MM.1S (cell line): ENCODE measurements at regions not wholly inside any gene's neighbourhood (a gene's known extent, or its start where the extent isn't known, plus 50 kb on each side); places are given as distances from the start of the nearest gene placed in this dataset.

Experiments used
- DNase-seq: peaks from one replicate; pipeline ENCODE4 v3.0.0-alpha.2; 2015
- H2AFZ ChIP-seq: fragments of 300-600 bp; sonication (generic); 2 replicates; pipeline ENCODE4 v1.6.0; 2016; ENCODE audit warnings: antibody characterized with exemption, low read length
- H3F3A ChIP-seq: fragments of 300-600 bp; sonication (generic); 2 replicates; pipeline ENCODE4 v1.6.1; 2016; ENCODE audit warnings: mild to moderate bottlenecking, antibody characterized with exemption, low read length, moderate library complexity, mixed read lengths; ENCODE audit not compliant: insufficient read depth
- H3K27ac ChIP-seq: fragments of 300-600 bp; sonication (generic); 2 replicates; pipeline ENCODE4 v1.5.1; 2016; ENCODE audit warnings: mild to moderate bottlenecking, low read length
- H3K27me3 ChIP-seq: fragments of 300-600 bp; sonication (generic); replicated peaks from 2 replicates; pipeline ENCODE4 v1.6.0; 2016; ENCODE audit warnings: low read length; ENCODE audit not compliant: insufficient read depth
- H3K36me3 ChIP-seq: fragments of 300-600 bp; sonication (generic); replicated peaks from 2 replicates; pipeline ENCODE4 v1.6.1; 2016; ENCODE audit warnings: mild to moderate bottlenecking, low read length, mixed read lengths; ENCODE audit not compliant: insufficient read depth
- H3K4me1 ChIP-seq: fragments of 300-600 bp; sonication (generic); 2 replicates; pipeline ENCODE4 v1.6.1; 2016; ENCODE audit warnings: low read length, mixed read lengths
- H3K4me2 ChIP-seq: fragments of 300-600 bp; sonication (generic); 2 replicates; pipeline ENCODE4 v1.6.0; 2016; ENCODE audit warnings: low read depth, low read length
- H3K4me3 ChIP-seq: fragments of 300-600 bp; sonication (generic); 2 replicates; pipeline ENCODE4 v1.5.1; 2016; ENCODE audit warnings: low read length, mixed read lengths
- H3K79me2 ChIP-seq: fragments of 300-600 bp; sonication (generic); 2 replicates; pipeline ENCODE4 v1.6.1; 2016; ENCODE audit warnings: mixed run types, low read length, mixed read lengths
- H3K9ac ChIP-seq: fragments of 300-600 bp; sonication (generic); 2 replicates; pipeline ENCODE4 v1.6.1; 2016; ENCODE audit warnings: low read length, mixed read lengths
- H3K9me2 ChIP-seq: fragments of 300-600 bp; sonication (generic); replicated peaks from 2 replicates; pipeline ENCODE4 v1.6.1; 2016; ENCODE audit warnings: mild to moderate bottlenecking, low read length, mixed read lengths; ENCODE audit not compliant: insufficient read depth
- H3K9me3 ChIP-seq: fragments of 300-600 bp; sonication (generic); replicated peaks from 2 replicates; pipeline ENCODE4 v1.6.1; 2016; ENCODE audit warnings: mild to moderate bottlenecking, low read length, mixed read lengths; ENCODE audit not compliant: insufficient read depth
- H4K20me1 ChIP-seq: fragments of 300-600 bp; sonication (generic); 2 replicates; pipeline ENCODE4 v1.6.1; 2016; ENCODE audit warnings: mild to moderate bottlenecking, low read length, moderate library complexity, mixed read lengths; ENCODE audit not compliant: insufficient read depth
- CTCF ChIP-seq: fragments of 300-600 bp; sonication (generic); IDR thresholded peaks from 2 replicates; pipeline ENCODE4 v1.5.1; 2016; ENCODE audit warnings: antibody characterized with exemption, low read length, mixed read lengths
- EZH2 ChIP-seq: fragments of 300-600 bp; sonication (generic); optimal IDR thresholded peaks from 2 replicates; pipeline ENCODE3; 2017; ENCODE audit warnings: low read depth, mild to moderate bottlenecking, antibody characterized with exemption, low read length, mixed read lengths
- EZH2phosphoT487 ChIP-seq: fragments of 300-600 bp; sonication (generic); IDR thresholded peaks from 2 replicates; pipeline ENCODE4 v1.6.1; 2018; ENCODE audit warnings: antibody characterized with exemption, low read length

GRCh38 chr3:17942856-17943255 lies 200.4 kb upstream of the TBC1D5 start:
- no peak overlapping the region for H3K4me2 ChIP-seq
- DNase-seq = no peak
- H3F3A ChIP-seq = no peaks in the 10 kb centered on the region
- TF ChIP-seq EZH2 (no peak), CTCF (no peak), EZH2phosphoT487 (no peak)
- no peaks in the 10 kb centered on the region for H3K79me2 ChIP-seq
- H3K9ac ChIP-seq = no peak overlapping the region
- no peaks in the 10 kb centered on the region for H3K36me3 ChIP-seq
- H3K9me2 ChIP-seq = no peaks in the 10 kb centered on the region
- no peak overlapping the region for H2AFZ ChIP-seq
- H3K4me1 ChIP-seq = no peaks in the 10 kb centered on the region
- no peaks in the 10 kb centered on the region for H4K20me1 ChIP-seq
- no peaks in the 10 kb centered on the region for H3K27me3 ChIP-seq
- H3K9me3 ChIP-seq = no peaks in the 10 kb centered on the region
- no peak overlapping the region for H3K27ac ChIP-seq
- H3K4me3 ChIP-seq = no peak overlapping the region

- DNase-seq = no peak
- no peaks in the 10 kb centered on the region for H3K9me2 ChIP-seq
- H4K20me1 ChIP-seq = no peaks in the 10 kb centered on the region
- H3K4me3 ChIP-seq = no peak overlapping the region
- no peak overlapping the region for H3K9ac ChIP-seq
- H3K36me3 ChIP-seq = no peaks in the 10 kb centered on the region
- TF ChIP-seq EZH2 (no peak), CTCF (no peak), EZH2phosphoT487 (no peak)
- H3K4me2 ChIP-seq = no peak overlapping the region
- H3K9me3 ChIP-seq = no peaks in the 10 kb centered on the region
- no peak overlapping the region for H3K27ac ChIP-seq
- no peaks in the 10 kb centered on the region for H3K79me2 ChIP-seq
- H3K27me3 ChIP-seq = no peaks in the 10 kb centered on the region
- no peaks in the 10 kb centered on the region for H3K4me1 ChIP-seq
- no peaks in the 10 kb centered on the region for H3F3A ChIP-seq
- H2AFZ ChIP-seq = no peak overlapping the region
These were observed 199.3 kb upstream of the TBC1D5 start for GRCh38 chr3:17941766-17942165.

- no peaks in the 10 kb centered on the region for H3K79me2 ChIP-seq
- no peak for DNase-seq
- H2AFZ ChIP-seq = no peak overlapping the region
These were observed 198.7 kb upstream of the TBC1D5 start for GRCh38 chr3:17941152-17941551.

More at GRCh38 chr3:17941152-17941551, 198.7 kb upstream of the TBC1D5 start:
- H3F3A ChIP-seq = no peaks in the 10 kb centered on the region
- no peaks in the 10 kb centered on the region for H3K9me2 ChIP-seq
- H3K27ac ChIP-seq = no peak overlapping the region
- TF ChIP-seq EZH2 (no peak), CTCF (no peak), EZH2phosphoT487 (no peak)
- no peak overlapping the region for H3K9ac ChIP-seq
- no peaks in the 10 kb centered on the region for H3K36me3 ChIP-seq
- no peaks in the 10 kb centered on the region for H3K4me1 ChIP-seq
- H3K27me3 ChIP-seq = no peaks in the 10 kb centered on the region
- no peak overlapping the region for H3K4me3 ChIP-seq
- no peak overlapping the region for H3K4me2 ChIP-seq
- H4K20me1 ChIP-seq = no peaks in the 10 kb centered on the region
- H3K9me3 ChIP-seq = no peaks in the 10 kb centered on the region
